Thyroid gland (tissue), 4 donors: ENCODE measurements at regions not wholly inside any gene's neighbourhood (a gene's known extent, or its start where the extent isn't known, plus 50 kb on each side); places are given as distances from the start of the nearest gene placed in this dataset.

Experiments
- CTCF ChIP-seq, 6 experiments: fragments of 200-600 bp in 3 of 6; fragments of 450-650 bp in 3 of 6; sonication (generic) in 3 of 6; IDR thresholded peaks; one replicate each; pipeline ENCODE4 v1.5.1; 2016 to 2019; ENCODE audit warnings: antibody characterized with exemption in 6 of 6, mild to moderate bottlenecking in 2 of 6, inconsistent platforms in 1 of 6, moderate library complexity in 1 of 6
- POLR2A ChIP-seq, 2 donors: fragments of 450-650 bp; IDR thresholded peaks; one replicate each; pipeline ENCODE4 v1.6.1; 2017; ENCODE audit warnings: antibody characterized with exemption in 2 of 2, mild to moderate bottlenecking in 2 of 2, moderate library complexity in 1 of 2

- no peak for TF ChIP-seq CTCF (IDR thresholded peaks at IDR 0.05)
- TF ChIP-seq POLR2A (IDR thresholded peaks at IDR 0.05): no peak
These were observed 507.0 kb downstream of the TAF11L14 start for GRCh38 chr5:18141222-18141621.
